HG03575 (cell line): ENCODE measurements at regions not wholly inside any gene's neighbourhood (a gene's known extent, or its start where the extent isn't known, plus 50 kb on each side); places are given as distances from the start of the nearest gene placed in this dataset.

Source experiments
- ATAC-seq: cut with Tn5 transposase; IDR thresholded peaks from one replicate; pipeline ENCODE4 v1.9.1; 2021; ENCODE audit not compliant: unreplicated experiment, insufficient number of reproducible peaks, low FRiP score; ENCODE audit errors: extremely low read depth

DNA sequence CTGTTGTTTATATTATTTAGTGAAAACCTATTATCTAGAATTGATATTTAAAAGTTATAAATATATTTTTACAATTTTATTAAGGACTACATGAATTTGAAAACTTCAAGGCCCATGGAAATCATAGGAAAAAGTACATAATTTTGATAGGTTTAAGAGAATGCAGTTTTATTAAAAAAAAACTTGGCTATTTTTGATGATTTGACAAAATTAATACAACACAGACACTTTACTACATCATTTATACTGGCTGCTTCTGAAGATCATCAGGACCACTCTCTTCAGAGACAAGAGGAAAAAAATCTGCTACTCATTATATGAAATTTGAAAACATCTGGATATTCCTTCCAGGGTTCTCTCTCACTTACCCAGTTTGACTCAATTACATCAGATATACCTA, 637.7 kb downstream of the BCKDHB start:
- no peak for ATAC-seq

DNA sequence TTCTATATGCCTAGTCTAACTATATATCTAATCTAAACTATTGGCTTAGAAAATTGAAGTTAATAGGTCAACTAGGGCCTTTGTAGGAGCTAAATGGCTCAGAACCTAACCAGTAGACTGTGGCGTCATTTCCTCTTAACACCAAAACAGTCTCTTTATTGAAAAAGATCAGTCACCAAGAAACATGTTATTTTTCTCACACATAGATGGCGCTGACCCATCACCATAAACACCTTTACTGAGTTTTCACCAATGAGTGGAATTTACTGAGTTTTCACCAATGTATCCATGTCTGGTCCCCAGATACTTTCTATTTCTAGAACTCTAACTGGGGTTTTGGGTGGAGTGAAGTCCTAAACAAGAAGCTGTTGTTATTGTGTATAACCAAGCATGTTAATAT, 636.0 kb downstream of the BCKDHB start:
- no peak for ATAC-seq

- ATAC-seq, result no peak
Observed at GRCh38 chr6:80733641-80734040, 627.2 kb downstream of the BCKDHB start.

GRCh38 chr6:80728830-80729229, 622.4 kb downstream of the BCKDHB start:
- no peak for ATAC-seq

GRCh38 chr6:80728101-80728750, 621.8 kb downstream of the BCKDHB start:
- ATAC-seq, result no peak

DNA sequence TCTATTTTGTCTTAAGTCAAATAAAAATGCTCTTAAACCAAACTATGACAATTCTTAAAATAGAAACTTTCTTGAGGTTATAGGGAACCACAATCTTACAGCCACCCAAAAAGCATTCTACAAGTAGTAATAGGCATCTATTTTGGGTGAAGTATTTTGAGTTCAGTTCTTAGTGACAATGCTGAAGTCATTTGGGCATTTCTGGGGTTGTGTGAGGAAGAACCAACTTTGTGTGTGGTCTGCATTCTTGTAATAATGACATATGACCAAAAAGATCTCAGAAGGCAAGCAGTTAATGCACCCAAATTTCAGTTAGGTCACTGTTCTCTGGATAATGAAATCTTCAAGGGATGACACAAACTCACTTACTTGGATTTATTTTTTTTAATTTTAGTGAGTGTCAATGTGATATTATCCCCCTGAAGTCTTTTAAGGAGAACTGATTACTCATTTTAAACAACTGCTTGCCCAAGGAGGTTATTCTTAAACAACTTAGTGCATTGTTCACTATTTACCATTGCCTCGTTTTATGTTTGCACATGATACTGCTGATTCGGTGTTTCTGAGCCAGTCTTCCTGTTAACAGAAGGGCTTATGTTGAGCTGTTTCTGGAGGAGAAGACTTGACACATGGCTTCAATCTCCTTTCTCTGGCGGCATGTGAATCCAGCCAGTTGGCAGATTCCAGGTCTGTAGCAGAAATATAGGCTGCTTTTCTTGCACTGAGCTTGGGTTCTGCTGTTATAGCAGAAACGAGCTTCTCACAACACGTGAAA, 618.9 kb downstream of the BCKDHB start:
- ATAC-seq, result no peak

- ATAC-seq, result no peak
Observed at GRCh38 chr6:80720824-80721223, 614.4 kb downstream of the BCKDHB start.

- no peak for ATAC-seq
Observed at GRCh38 chr6:80714513-80714912, 608.0 kb downstream of the BCKDHB start.

GRCh38 chr6:80698459-80698858, 592.0 kb downstream of the BCKDHB start:
- no peak for ATAC-seq

DNA sequence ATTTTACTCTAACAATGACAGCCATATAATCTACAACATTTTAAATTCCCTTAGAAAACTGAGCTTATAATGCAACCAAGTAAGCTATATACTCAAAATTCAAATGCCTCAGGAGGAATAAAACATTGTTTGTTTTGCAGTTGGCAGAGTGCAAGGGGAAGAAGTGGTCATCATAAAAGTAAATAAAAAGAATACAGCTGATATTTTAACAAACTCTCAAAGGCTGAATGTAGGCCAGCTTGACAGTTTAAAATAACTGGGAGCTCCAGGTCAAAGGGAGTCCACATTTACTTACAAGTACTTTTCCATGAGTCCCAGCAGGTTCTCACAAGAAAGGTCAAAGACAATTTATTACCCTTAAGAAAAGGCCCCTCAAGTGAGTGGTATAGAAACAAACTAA, 589.8 kb downstream of the BCKDHB start:
- no peak for ATAC-seq

DNA sequence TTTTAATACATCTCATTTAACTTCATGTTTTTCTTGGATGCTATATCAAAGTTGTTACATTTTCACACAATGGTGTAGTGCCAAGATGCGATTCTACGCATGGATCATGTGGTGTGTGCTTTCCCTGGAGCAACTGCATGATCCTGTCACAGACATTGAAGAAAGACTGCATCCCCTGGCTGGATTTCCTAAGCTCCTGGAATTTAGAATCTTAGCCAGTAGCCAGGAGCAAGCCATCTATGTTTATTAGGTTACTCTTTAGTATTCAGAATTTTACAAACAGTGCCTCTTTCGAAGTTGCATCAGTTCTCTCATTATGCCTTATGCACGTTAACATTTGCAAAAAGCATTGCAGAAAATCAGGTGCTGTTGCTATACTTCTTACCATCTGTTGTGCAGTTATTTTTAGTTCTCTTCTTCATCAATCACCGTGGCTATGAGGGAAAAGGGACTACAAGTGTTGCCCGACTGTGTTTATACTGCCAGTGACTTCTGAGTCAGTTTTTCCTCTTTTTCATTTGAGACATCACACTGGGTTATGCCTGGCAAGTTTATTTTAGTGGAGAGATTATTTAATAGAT, 584.2 kb downstream of the BCKDHB start:
- ATAC-seq, result no peak

- ATAC-seq, result no peak
Observed at GRCh38 chr6:80689716-80690395, 583.4 kb downstream of the BCKDHB start.

DNA sequence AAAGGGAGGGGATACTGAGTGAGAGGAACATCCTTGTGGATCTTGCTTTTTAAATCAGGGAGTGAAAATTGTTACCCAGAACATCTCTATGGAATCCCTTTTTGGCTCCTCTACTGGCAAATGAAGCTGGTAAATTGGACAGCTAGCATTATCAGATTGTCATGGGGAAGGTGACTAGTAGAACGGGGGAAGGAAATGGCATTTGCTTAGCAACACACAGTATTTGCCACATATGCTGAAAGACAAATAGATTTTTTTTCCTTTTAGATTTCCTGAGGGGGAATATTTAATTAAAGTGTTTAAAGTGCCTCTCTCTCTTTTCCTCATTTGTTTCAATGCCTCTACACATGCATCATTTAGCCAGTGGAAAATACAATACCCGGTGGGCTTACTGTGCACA, 573.5 kb downstream of the BCKDHB start:
- ATAC-seq, result no peak

DNA sequence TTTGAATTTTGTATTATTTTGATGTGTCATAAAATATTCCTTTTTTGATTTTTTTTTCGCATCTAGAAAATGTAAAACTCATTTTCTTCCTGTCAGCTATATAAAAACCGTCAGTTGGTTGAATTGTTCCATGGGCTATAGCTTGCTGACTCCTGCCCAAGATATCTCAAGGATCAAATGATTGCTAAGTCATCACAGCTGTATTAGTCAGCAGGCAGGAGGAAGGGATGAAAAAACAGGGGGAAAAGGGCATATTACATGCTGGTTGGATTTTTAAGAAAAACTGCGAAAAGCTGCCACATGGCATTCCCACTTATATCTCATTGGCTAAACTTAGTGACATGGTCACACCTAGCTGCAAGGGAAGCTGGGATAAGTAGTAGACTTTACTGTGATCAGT, 569.9 kb downstream of the BCKDHB start:
- ATAC-seq, result no peak

DNA sequence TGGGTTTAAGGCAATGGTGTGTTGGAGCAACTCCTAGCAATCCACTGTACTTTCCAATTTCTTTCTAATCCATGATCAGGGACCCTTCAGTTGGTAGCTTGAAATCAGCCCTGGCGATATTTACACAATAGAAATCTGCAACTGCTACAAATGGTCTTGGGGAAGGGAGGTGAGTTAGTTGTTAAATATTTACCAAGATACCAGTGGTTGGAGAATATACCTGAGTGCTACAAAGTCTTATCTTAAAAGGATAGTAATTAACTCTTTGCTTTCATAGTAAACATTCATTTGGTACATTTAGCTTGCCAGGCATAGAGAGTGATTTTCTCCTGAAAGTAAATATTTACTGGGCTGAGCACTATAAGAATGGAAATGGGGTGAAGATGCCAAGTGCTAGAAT, 568.2 kb downstream of the BCKDHB start:
- no peak for ATAC-seq

DNA sequence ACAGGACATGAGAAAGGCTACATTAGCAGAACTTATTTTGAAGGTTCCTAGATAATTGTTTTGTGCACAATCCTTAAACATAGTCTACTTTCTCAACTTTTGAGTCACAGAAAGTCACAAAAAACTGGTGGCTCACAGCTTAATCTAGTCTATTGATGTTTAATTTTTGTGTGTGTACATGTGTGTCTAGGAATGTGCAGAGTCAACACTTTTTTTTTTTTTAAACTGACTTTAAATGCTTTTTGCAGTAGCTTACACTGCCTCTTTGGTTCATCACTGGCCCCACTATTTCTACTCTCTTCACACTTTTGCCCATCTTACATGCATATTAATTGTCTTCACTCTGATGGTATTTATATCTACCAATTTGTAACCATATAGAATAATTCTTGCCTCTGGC, 566.9 kb downstream of the BCKDHB start:
- ATAC-seq, result no peak

- no peak for ATAC-seq
Observed at GRCh38 chr6:80667006-80667405, 560.5 kb downstream of the BCKDHB start.

GRCh38 chr6:80658926-80659325, 552.5 kb downstream of the BCKDHB start:
- no peak for ATAC-seq

DNA sequence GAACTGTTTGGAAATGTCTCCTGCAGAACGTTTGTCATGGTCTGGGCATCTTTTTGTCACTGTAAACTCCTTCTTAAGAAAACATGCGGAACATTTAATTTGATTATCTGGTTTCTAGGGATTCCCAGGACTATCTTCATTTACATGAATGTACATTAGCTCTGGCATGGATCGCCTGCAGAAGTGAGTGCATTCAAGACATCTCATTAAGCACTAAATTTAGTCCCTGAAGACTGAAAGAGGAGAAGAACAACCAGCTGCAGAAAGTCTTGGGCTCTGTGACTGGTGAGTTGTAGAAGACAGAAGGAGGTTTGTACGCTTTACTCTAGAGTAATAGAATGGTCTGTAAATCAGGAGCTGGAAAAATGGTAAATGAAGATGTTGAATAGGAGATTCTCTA, 540.7 kb downstream of the BCKDHB start:
- ATAC-seq, result no peak

DNA sequence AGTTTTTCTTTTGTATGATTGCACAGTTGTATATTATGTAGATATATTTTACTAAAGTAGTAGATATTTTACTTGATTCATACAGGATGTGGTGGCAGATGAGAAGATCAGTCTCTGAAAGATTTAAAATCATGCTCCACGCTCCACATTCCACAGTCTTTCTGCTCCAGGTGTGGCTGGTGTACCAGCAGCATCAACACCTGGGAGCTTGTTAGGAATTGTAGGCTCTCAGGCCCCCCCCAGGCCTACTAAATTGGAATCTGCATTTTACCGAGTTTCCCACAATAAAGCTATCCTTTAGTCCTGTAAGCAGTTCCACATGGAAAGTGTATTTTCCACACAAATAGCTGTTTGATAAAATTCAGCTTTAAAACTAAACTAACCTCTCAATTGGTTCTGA, 537.4 kb downstream of the BCKDHB start:
- ATAC-seq, result no peak
